Smooth muscle cell (in vitro differentiated cells): ENCODE measurements at regions not wholly inside any gene's neighbourhood (a gene's known extent, or its start where the extent isn't known, plus 50 kb on each side); places are given as distances from the start of the nearest gene placed in this dataset.

Experiments
- DNase-seq: peaks from one replicate; lab custom pipeline; 2025; ENCODE audit not compliant: unreplicated experiment; lab: John Stamatoyannopoulos, UW
- H2AFZ ChIP-seq: fragments of 200-600 bp; sonication (generic); 2 replicates; pipeline ENCODE4 v1.6.0; 2016; ENCODE audit warnings: antibody characterized with exemption, low read depth, mild to moderate bottlenecking
- H3F3A ChIP-seq: fragments of 200-600 bp; sonication (generic); 2 replicates; pipeline ENCODE4 v1.6.0; 2017; ENCODE audit warnings: antibody characterized with exemption, low read depth
- H3K27ac ChIP-seq: fragments of 200-600 bp; sonication (generic); 2 replicates; pipeline ENCODE4 v1.5.1; 2016; ENCODE audit warnings: low read depth, mild to moderate bottlenecking
- H3K27me3 ChIP-seq: fragments of 200-600 bp; sonication (generic); 2 replicates; pipeline ENCODE4 v1.6.1; 2016; ENCODE audit warnings: low read depth, mild to moderate bottlenecking
- H3K36me3 ChIP-seq: fragments of 200-600 bp; sonication (generic); 2 replicates; pipeline ENCODE4 v1.5.1; 2016; ENCODE audit warnings: low read depth
- H3K4me1 ChIP-seq: fragments of 200-600 bp; sonication (generic); 2 replicates; pipeline ENCODE4 v1.5.1; 2016; ENCODE audit warnings: low read depth
- H3K4me2 ChIP-seq: fragments of 200-600 bp; sonication (generic); 2 replicates; pipeline ENCODE4 v1.6.0; 2016; ENCODE audit warnings: mild to moderate bottlenecking
- H3K4me3 ChIP-seq: fragments of 200-600 bp; sonication (generic); 2 replicates; pipeline ENCODE4 v1.5.1; 2016; ENCODE audit warnings: mild to moderate bottlenecking
- H3K79me2 ChIP-seq: fragments of 200-600 bp; sonication (generic); 2 replicates; pipeline ENCODE4 v1.6.0; 2016; ENCODE audit warnings: low read depth, mild to moderate bottlenecking
- H3K9ac ChIP-seq: fragments of 200-600 bp; sonication (generic); 2 replicates; pipeline ENCODE4 v1.6.0; 2016; ENCODE audit warnings: low read depth
- H3K9me3 ChIP-seq: fragments of 200-600 bp; sonication (generic); replicated peaks from 2 replicates; pipeline ENCODE4 v1.5.1; 2016; ENCODE audit warnings: low read depth
- H4K20me1 ChIP-seq: fragments of 200-600 bp; sonication (generic); 2 replicates; pipeline ENCODE4 v1.6.0; 2016; ENCODE audit warnings: low read depth
- CTCF ChIP-seq: fragments of 200-600 bp; sonication (generic); IDR thresholded peaks from 2 replicates; pipeline ENCODE4 v1.5.1; 2017; ENCODE audit warnings: borderline replicate concordance, mild to moderate bottlenecking, antibody characterized with exemption; ENCODE audit not compliant: insufficient read depth, poor library complexity, severe bottlenecking
- WGBS: methylation state at CpG from one replicate; pipeline ENCODE4 v1.1.7; 2016; ENCODE audit warnings: low lambda C conversion rate; 5-methylcytosine and 5-hydroxymethylcytosine counted together

- Histone ChIP-seq H3K27ac (no peak overlapping the region), H3K9me3 (no peaks in the 10 kb centered on the region), H3K27me3 (no peaks in the 10 kb centered on the region), H3F3A (no peaks in the 10 kb centered on the region), H3K9ac (no peak overlapping the region), H3K36me3 (no peaks in the 10 kb centered on the region), H3K79me2 (no peaks in the 10 kb centered on the region), H3K4me1 (no peaks in the 10 kb centered on the region), H3K4me2 (no peak overlapping the region), H4K20me1 (no peaks in the 10 kb centered on the region), H3K4me3 (no peak overlapping the region), H2AFZ (no peak overlapping the region)
- WGBS, result 78% methylated on average over 6 of the region's 6 CpGs
- no peak for TF ChIP-seq CTCF
- no peak for DNase-seq
Observed at GRCh38 chr12:23428758-23429157, 520.7 kb downstream of the SOX5 start.

GRCh38 chr12:23431006-23431405 is 518.5 kb downstream of the SOX5 start:
- H3K79me2 ChIP-seq, result no peaks in the 10 kb centered on the region
- DNase-seq, result no peak
- no peak overlapping the region for H3K27ac ChIP-seq
- H4K20me1 ChIP-seq, result no peaks in the 10 kb centered on the region
- no peak overlapping the region for H3K9ac ChIP-seq
- no peaks in the 10 kb centered on the region for H3K9me3 ChIP-seq
- H3F3A ChIP-seq, result no peaks in the 10 kb centered on the region
- TF ChIP-seq CTCF, result no peak
- H3K27me3 ChIP-seq, result no peaks in the 10 kb centered on the region
- WGBS, result 97% methylated on average over 1 of the region's 1 CpG
- H3K4me3 ChIP-seq, result no peak overlapping the region
- no peak overlapping the region for H3K4me2 ChIP-seq
- no peaks in the 10 kb centered on the region for H3K4me1 ChIP-seq
- H2AFZ ChIP-seq, result no peak overlapping the region
- H3K36me3 ChIP-seq, result no peaks in the 10 kb centered on the region

GRCh38 chr12:23433121-23433520 is 516.3 kb downstream of the SOX5 start:
- no peak overlapping the region for H3K4me2 ChIP-seq
- H3K27me3 ChIP-seq, result no peaks in the 10 kb centered on the region
- H3K79me2 ChIP-seq, result no peaks in the 10 kb centered on the region
- DNase-seq, result no peak
- H3F3A ChIP-seq, result no peaks in the 10 kb centered on the region
- TF ChIP-seq CTCF, result no peak
- no peak overlapping the region for H3K4me3 ChIP-seq
- H3K4me1 ChIP-seq, result no peaks in the 10 kb centered on the region
- H3K9ac ChIP-seq, result no peak overlapping the region
- H4K20me1 ChIP-seq, result no peaks in the 10 kb centered on the region
- H3K27ac ChIP-seq, result no peak overlapping the region
- no peaks in the 10 kb centered on the region for H3K9me3 ChIP-seq
- no peak overlapping the region for H2AFZ ChIP-seq
- no peaks in the 10 kb centered on the region for H3K36me3 ChIP-seq

GRCh38 chr12:23434154-23434553 is 515.3 kb downstream of the SOX5 start:
- Histone ChIP-seq H3K4me2 (no peak overlapping the region), H3F3A (no peaks in the 10 kb centered on the region), H2AFZ (no peak overlapping the region), H3K79me2 (no peaks in the 10 kb centered on the region), H4K20me1 (no peaks in the 10 kb centered on the region), H3K4me3 (no peak overlapping the region), H3K4me1 (no peaks in the 10 kb centered on the region), H3K27me3 (no peaks in the 10 kb centered on the region), H3K9ac (no peak overlapping the region), H3K27ac (no peak overlapping the region), H3K9me3 (no peaks in the 10 kb centered on the region), H3K36me3 (no peaks in the 10 kb centered on the region)
- WGBS, result 96% methylated on average over 2 of the region's 2 CpGs
- no peak for TF ChIP-seq CTCF
- no peak for DNase-seq
